Thoracic aorta (tissue), 2 donors: ENCODE measurements at regions not wholly inside any gene's neighbourhood (a gene's known extent, or its start where the extent isn't known, plus 50 kb on each side); places are given as distances from the start of the nearest gene placed in this dataset.

Source experiments
- ATAC-seq: fragments of 150-250 bp; one replicate; pipeline ENCODE4 v1.8.0; 2017; ENCODE audit warnings: low read depth; ENCODE audit not compliant: insufficient number of reproducible peaks, low FRiP score
- DNase-seq: peaks from one replicate; pipeline ENCODE4 v3.0.0-alpha.2; 2020; ENCODE audit warnings: low spot score
- H3K27ac ChIP-seq, 2 donors: fragments of 200-600 bp; sonication (generic); 1 replicate in 1 of 2; 2 replicates in 1 of 2; pipeline ENCODE4 v1.5.1; 2016; ENCODE audit warnings: mild to moderate bottlenecking in 2 of 2, moderate library complexity in 2 of 2
- H3K27me3 ChIP-seq: fragments of 200-600 bp; sonication (generic); replicated peaks from 2 replicates; pipeline ENCODE4 v1.6.0; 2016; ENCODE audit warnings: mild to moderate bottlenecking; ENCODE audit not compliant: insufficient read depth
- H3K36me3 ChIP-seq: fragments of 200-600 bp; sonication (generic); one replicate; pipeline ENCODE4 v1.5.1; 2016
- H3K4me1 ChIP-seq, 2 donors: fragments of 200-600 bp; sonication (generic); 1 replicate in 1 of 2; 2 replicates in 1 of 2; pipeline versions ENCODE4 v1.5.1 to v1.6.0; 2016; ENCODE audit warnings: low read depth in 2 of 2, mild to moderate bottlenecking in 1 of 2; ENCODE audit not compliant: control insufficient read depth in 1 of 2
- H3K4me3 ChIP-seq: fragments of 200-600 bp; sonication (generic); 2 replicates; pipeline ENCODE4 v1.5.1; 2016; ENCODE audit warnings: mild to moderate bottlenecking
- H3K9me3 ChIP-seq: fragments of 200-600 bp; sonication (generic); 2 replicates; pipeline ENCODE4 v1.5.1; 2016
- TF ChIP-seq, protein P1 (sequence below): fragments of 200-600 bp; sonication (generic); IDR thresholded peaks from one replicate; pipeline ENCODE4 v1.5.1; 2019; ENCODE audit warnings: antibody characterized with exemption

DNA sequence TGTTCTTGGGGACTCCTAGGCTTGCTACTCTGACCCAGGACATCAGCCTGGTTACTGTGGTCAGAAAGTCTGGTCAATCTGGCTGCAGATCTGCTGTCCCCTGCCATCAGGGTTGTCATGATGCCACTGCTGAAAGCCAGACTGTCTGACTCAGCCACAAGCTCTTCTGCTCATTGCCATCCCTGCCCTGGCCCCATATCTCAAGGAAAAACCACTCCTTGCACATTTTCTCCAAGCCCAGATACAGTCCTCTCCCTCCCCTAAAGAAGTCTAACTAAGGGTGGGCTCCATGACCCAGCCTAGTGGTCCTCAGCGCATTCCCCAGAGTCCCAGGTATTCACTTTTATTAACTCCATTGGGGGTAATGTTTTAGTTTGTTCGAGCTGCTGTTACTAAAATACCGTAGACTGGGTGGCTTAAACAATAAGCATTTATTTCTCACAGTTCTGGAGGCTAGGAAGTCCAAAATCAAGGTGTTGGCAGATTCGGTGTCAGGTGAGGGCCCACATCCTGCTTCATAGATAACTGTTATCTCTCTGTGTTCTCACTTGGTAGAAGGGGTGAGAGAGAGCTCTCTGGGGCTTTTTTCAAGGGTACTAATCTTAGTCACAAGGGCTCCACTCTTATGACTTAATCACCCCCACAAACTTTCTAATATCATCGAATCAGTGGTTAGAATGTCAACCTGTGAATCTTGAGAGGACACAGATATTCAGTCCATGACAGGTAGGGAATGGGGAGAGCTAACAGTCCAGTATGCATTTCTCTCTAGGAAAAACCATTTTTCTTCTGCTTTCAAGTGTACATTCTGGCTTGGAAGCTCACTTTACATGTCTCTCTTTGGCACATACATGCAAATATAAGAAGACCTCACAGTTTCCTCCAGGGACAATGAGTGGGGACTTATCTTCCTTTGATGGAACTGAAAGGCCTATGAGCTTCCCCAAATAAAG lies 94.8 kb upstream of the CXCR4 start:
- Histone ChIP-seq H3K36me3 (no peaks in the 10 kb centered on the region), H3K4me1 (no peaks in the 10 kb centered on the region), H3K27me3 (no peaks in the 10 kb centered on the region), H3K4me3 (no peak overlapping the region), H3K9me3 (no peaks in the 10 kb centered on the region), H3K27ac (no peak overlapping the region)
- ATAC-seq (no peak), DNase-seq (no peak)
- TF ChIP-seq, protein P1, sequence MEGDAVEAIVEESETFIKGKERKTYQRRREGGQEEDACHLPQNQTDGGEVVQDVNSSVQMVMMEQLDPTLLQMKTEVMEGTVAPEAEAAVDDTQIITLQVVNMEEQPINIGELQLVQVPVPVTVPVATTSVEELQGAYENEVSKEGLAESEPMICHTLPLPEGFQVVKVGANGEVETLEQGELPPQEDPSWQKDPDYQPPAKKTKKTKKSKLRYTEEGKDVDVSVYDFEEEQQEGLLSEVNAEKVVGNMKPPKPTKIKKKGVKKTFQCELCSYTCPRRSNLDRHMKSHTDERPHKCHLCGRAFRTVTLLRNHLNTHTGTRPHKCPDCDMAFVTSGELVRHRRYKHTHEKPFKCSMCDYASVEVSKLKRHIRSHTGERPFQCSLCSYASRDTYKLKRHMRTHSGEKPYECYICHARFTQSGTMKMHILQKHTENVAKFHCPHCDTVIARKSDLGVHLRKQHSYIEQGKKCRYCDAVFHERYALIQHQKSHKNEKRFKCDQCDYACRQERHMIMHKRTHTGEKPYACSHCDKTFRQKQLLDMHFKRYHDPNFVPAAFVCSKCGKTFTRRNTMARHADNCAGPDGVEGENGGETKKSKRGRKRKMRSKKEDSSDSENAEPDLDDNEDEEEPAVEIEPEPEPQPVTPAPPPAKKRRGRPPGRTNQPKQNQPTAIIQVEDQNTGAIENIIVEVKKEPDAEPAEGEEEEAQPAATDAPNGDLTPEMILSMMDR, result no peak

DNA sequence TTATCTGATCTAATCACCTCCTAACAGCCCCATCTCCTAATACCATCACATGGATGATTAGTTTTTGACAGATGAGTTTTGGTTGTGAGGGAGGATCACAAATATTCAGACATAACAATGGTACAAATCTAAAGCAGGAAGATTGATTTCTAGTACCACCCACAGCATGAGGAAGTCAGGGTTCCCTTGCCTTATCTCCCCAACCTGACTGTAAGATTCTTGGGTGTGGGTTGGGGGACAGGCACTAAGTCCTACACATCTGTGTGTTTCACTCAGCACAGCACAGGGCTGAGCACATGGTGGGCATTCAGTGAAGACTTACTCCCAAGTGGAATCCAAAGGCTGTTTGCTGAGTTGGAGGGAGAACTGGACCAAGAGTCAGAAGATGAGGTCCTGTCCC lies 93.8 kb upstream of the CXCR4 start:
- TF ChIP-seq, protein P1, result no peak
- no peak for ATAC-seq
- no peak overlapping the region for H3K27ac ChIP-seq

DNA sequence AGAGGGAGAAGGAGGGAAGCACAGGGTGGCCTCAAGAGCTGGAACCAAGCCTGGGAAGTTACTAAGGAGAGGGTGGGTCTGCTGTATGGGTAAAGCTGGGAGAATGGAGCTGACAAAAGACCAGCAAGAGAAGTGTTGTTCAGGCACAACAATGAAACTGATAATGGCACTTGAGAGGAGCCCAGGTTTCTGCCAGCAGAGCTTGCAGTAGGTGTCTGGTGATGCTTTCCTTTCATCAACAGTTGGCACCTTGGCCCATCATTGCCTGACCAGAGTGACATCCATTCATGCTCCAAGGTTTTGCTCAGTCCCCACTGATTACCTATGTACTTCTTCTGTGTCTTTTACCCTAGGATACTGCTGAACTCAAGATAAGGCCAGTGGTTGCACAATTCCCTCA lies 92.9 kb upstream of the CXCR4 start:
- H3K27ac ChIP-seq, result peak overlapping the region in 1 of 2 donors; percentile 10
- H3K4me3 ChIP-seq, result no peak overlapping the region
- H3K27me3 ChIP-seq, result no peaks in the 10 kb centered on the region
- no peaks in the 10 kb centered on the region for H3K9me3 ChIP-seq
- TF ChIP-seq, protein P1, result no peak
- H3K36me3 ChIP-seq, result no peaks in the 10 kb centered on the region
- no peaks in the 10 kb centered on the region for H3K4me1 ChIP-seq
- ATAC-seq, result no peak
- DNase-seq, result no peak

More for the DNA sequence above, 93.8 kb upstream of the CXCR4 start:
- Histone ChIP-seq H3K9me3 (no peaks in the 10 kb centered on the region), H3K4me1 (no peaks in the 10 kb centered on the region), H3K27me3 (no peaks in the 10 kb centered on the region), H3K4me3 (no peak overlapping the region), H3K36me3 (no peaks in the 10 kb centered on the region)
- DNase-seq, result no peak

DNA sequence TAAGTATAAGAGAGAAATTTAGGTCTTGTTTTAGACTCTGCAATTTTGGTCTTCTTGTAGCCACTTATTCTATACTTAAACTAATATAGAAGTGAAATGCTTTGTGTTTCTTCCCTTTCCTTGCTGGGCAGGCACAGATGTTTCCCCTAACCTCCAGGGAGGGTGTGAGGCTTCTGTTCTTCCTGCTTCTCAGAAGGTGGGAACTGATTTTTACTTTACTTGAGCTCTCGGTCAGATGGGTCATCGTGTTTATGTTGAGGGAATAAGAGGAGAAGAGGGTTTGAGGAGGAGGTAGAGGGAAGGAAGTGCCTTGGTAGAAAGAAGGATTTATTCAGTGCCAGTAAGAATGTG lies 92.5 kb upstream of the CXCR4 start:
- Histone ChIP-seq H3K27me3 (no peaks in the 10 kb centered on the region), H3K4me3 (no peak overlapping the region), H3K9me3 (no peaks in the 10 kb centered on the region), H3K4me1 (no peaks in the 10 kb centered on the region), H3K36me3 (no peaks in the 10 kb centered on the region), H3K27ac (peak overlapping the region in 1 of 2 donors; percentile 10)
- DNase-seq (no peak), ATAC-seq (no peak)
- TF ChIP-seq, protein P1, result no peak

DNA sequence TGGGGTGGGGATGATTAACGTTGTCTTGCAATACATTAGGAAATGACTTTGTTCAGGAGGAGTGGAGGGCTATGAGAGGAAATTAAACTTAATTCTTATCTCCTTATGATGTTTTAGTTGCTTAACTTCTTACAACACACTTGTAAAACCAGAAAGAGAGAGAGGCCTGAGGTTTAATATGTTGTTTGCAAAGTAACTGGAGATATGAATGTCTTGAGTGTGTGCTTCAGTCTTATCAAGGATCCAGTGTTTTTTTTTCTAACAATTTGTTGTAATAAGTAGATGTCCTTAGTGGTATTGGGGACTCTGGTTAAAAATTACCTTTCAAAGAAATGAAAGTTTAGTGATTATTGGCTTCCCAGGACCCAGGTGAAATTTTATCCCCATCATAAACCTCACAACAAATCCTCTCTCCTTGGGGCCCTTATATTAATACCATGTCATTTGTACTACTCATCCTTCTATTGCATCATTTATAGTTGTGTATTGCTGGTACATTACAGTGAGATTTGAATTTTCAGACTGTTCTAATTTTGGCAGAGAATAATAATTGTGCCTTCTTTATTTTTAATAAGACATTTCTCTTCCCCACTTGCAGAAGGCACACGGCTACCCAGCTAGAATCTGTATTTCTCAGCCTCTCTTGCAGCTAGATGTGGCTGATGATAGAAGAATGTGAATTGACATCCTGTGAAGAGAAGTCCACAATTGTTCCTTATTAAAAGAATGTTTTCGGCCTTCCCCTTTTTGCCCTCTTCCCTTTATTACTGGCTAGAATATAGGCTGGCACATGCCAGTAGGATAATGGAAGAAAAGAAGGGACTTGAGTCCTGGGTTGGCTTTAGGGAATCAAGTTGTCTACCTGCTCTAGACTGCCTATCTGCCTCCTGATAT lies 91.9 kb upstream of the CXCR4 start:
- TF ChIP-seq, protein P1, result no peak
- no peak for DNase-seq
- no peaks in the 10 kb centered on the region for H3K4me1 ChIP-seq
- H3K9me3 ChIP-seq, result no peaks in the 10 kb centered on the region
- no peaks in the 10 kb centered on the region for H3K36me3 ChIP-seq
- no peak for ATAC-seq
- no peak overlapping the region for H3K27ac ChIP-seq
- H3K4me3 ChIP-seq, result no peak overlapping the region
- no peaks in the 10 kb centered on the region for H3K27me3 ChIP-seq
